Caco-2 (cell line): ENCODE measurements at regions not wholly inside any gene's neighbourhood (a gene's known extent, or its start where the extent isn't known, plus 50 kb on each side); places are given as distances from the start of the nearest gene placed in this dataset.

Source experiments
- BruUV-seq: library from RNA; stranded (reverse); fragments of 400-500 nt; replicated peaks from 2 replicates; lab custom pipeline; 2021; lab: Mats Ljungman, UMichigan
- CTCF ChIA-PET: fragments of 300-600 bp; sonication (Branson Sonifier 250); formaldehyde crosslinking; loops from one replicate; lab custom pipeline; 2022; ENCODE audit warnings: antibody characterized with exemption; lab: Charles Lee
- POLR2A ChIA-PET: fragments of 300-600 bp; sonication (Branson Sonifier 250); formaldehyde crosslinking; loops from one replicate; lab custom pipeline; 2022; ENCODE audit warnings: antibody characterized with exemption; lab: Charles Lee
- DNase-seq, 2 experiments: peaks; one replicate each; pipeline versions ENCODE4 v3.0.0 to v3.0.0-alpha.2; 2020 to 2022
- H3K27me3 ChIP-seq: replicated peaks from 2 replicates; pipeline ENCODE4 v1.6.0; 2011; ENCODE audit warnings: low read length; ENCODE audit not compliant: control insufficient read depth, insufficient read depth
- H3K36me3 ChIP-seq: 2 replicates; pipeline ENCODE4 v1.5.1; 2011; ENCODE audit warnings: low read length; ENCODE audit not compliant: control insufficient read depth, insufficient read depth
- H3K4me1 ChIP-seq: fragments of 250-450 bp; sonication (Bioruptor Pico); 2 replicates; pipeline ENCODE4 v1.5.1; 2020; ENCODE audit warnings: mild to moderate bottlenecking
- H3K4me3 ChIP-seq: 2 replicates; pipeline ENCODE4 v1.5.1; 2011; ENCODE audit warnings: low read depth, mild to moderate bottlenecking, control low read depth, low read length
- H3K9me3 ChIP-seq: fragments of 250-450 bp; sonication (Bioruptor Pico); 2 replicates; pipeline ENCODE4 v1.5.1; 2020; ENCODE audit warnings: mild to moderate bottlenecking, moderate library complexity
- H3K27ac Mint-ChIP-seq: one replicate; pipeline ENCODE4 v1.8.0; 2022; ENCODE audit warnings: mixed read lengths; ENCODE audit not compliant: unreplicated experiment
- H3K27me3 Mint-ChIP-seq: one replicate; pipeline ENCODE4 v1.8.0; 2022; ENCODE audit warnings: mixed read lengths; ENCODE audit not compliant: insufficient read depth, unreplicated experiment
- H3K36me3 Mint-ChIP-seq: one replicate; pipeline ENCODE4 v1.8.0; 2022; ENCODE audit warnings: mild to moderate bottlenecking, mixed read lengths; ENCODE audit not compliant: insufficient read depth, unreplicated experiment
- H3K4me1 Mint-ChIP-seq: one replicate; pipeline ENCODE4 v1.8.0; 2022; ENCODE audit warnings: low read depth, mixed read lengths; ENCODE audit not compliant: unreplicated experiment
- H3K4me3 Mint-ChIP-seq: one replicate; pipeline ENCODE4 v1.8.0; 2022; ENCODE audit warnings: mild to moderate bottlenecking, moderate library complexity, mixed read lengths; ENCODE audit not compliant: unreplicated experiment
- H3K9me3 Mint-ChIP-seq: one replicate; pipeline ENCODE4 v1.8.0; 2022; ENCODE audit warnings: mixed read lengths; ENCODE audit not compliant: unreplicated experiment
- CTCF ChIP-seq, 2 experiments: fragments of 200-600 bp in 1 of 2; IDR thresholded peaks; 1 replicate in 1 of 2; 2 replicates in 1 of 2; pipeline versions ENCODE4 v1.5.1 to v1.8.0; 2011 to 2022; ENCODE audit warnings: antibody characterized with exemption in 1 of 2, control low read depth in 1 of 2, inconsistent platforms in 1 of 2, low read depth in 1 of 2, low read length in 1 of 2, mild to moderate bottlenecking in 1 of 2, moderate library complexity in 1 of 2; ENCODE audit not compliant: insufficient read depth in 1 of 2, severe bottlenecking in 1 of 2, unreplicated experiment in 1 of 2
- intact Hi-C: fragments of 100-400 bp; cut with micrococcal nuclease; formaldehyde crosslinking; loops from one replicate; pipeline ENCODE4 v1.10.0; 2022; ENCODE audit not compliant: unreplicated experiment

DNA sequence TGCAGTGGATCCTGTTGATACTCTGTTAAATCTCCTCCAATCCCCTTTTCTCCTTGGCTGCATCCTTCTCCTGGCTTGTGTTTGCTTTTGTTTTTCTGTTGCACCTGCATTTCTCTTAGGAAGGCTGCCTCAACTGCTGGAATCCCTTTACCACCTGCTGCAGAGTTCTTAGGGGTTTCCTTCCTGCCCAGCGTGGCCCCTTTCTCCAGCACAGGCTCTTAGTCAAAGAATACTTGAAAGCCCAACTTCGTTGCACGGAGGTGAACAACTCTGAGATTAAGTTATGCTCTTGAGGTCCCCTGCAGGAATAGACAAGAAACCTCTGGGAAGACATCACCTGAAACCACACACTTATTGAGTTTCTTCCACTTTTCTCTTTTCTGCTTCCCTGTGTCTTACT, 121.6 kb upstream of the GRM7 start:
- no peak for TF ChIP-seq CTCF (IDR thresholded peaks at IDR 0.05; ENCODE audit: insufficient read depth in 1 of 2, low read depth in 1 of 2, low read length in 1 of 2, severe bottlenecking in 1 of 2, unreplicated experiment in 1 of 2)
- Histone ChIP-seq H3K9me3 (no peaks in the 10 kb centered on the region), H3K4me3 (no peak overlapping the region), H3K4me1 (no peaks in the 10 kb centered on the region), H3K36me3 (no peaks in the 10 kb centered on the region), H3K27me3 (no peaks in the 10 kb centered on the region)
- intact Hi-C loops, result no loop called here
- DNase-seq, result no peak
- no peaks in the 10 kb centered on the region for H3K9me3 Mint-ChIP-seq
- no peak overlapping the region for H3K4me3 Mint-ChIP-seq
- no peaks in the 10 kb centered on the region for H3K27me3 Mint-ChIP-seq
- no peaks in the 10 kb centered on the region for H3K36me3 Mint-ChIP-seq
- H3K27ac Mint-ChIP-seq, result no peak overlapping the region
- BruUV-seq, result no TSS peak
- ChIA-PET CTCF (no interaction called here), POLR2A (no interaction called here)
- no peaks in the 10 kb centered on the region for H3K4me1 Mint-ChIP-seq

GRCh38 chr3:6743067-6743720, 117.7 kb upstream of the GRM7 start:
- no peaks in the 10 kb centered on the region for H3K4me1 Mint-ChIP-seq
- CTCF ChIA-PET, result no interaction called here
- Histone ChIP-seq H3K27me3 (no peaks in the 10 kb centered on the region), H3K4me1 (no peaks in the 10 kb centered on the region), H3K9me3 (no peaks in the 10 kb centered on the region), H3K4me3 (no peak overlapping the region), H3K36me3 (no peaks in the 10 kb centered on the region)
- no peak for DNase-seq
- no peak for TF ChIP-seq CTCF (IDR thresholded peaks at IDR 0.05; ENCODE audit: insufficient read depth in 1 of 2, low read depth in 1 of 2, low read length in 1 of 2, severe bottlenecking in 1 of 2, unreplicated experiment in 1 of 2)
- intact Hi-C loops, result no loop called here
- no TSS peak for BruUV-seq
- H3K9me3 Mint-ChIP-seq, result peaks cover 2% of the 10 kb centered on the region
- H3K27ac Mint-ChIP-seq, result no peak overlapping the region
- POLR2A ChIA-PET, result no interaction called here
- no peaks in the 10 kb centered on the region for H3K27me3 Mint-ChIP-seq
- no peaks in the 10 kb centered on the region for H3K36me3 Mint-ChIP-seq
- H3K4me3 Mint-ChIP-seq, result no peak overlapping the region

DNA sequence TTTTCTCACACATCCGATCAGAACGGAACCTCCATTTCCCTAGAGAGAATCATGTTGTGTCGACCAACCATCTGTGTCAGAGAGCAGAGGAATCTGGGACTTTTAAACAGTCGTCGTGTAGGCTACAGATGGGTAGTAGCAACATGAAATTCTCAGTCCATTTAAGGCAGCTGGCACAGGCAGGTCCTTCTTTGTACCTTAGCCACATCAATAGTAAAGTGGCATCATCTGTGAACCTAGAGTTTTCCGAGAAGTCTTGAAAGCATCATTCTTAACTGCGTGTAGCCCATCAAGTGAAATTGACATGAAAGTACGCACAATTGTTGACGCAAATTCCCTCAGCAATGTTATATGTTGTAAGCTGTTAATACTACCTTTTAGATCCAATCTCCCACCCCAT, 114.5 kb upstream of the GRM7 start:
- Mint-ChIP-seq H3K36me3 (no peaks in the 10 kb centered on the region), H3K4me3 (no peak overlapping the region), H3K4me1 (no peaks in the 10 kb centered on the region), H3K27me3 (no peaks in the 10 kb centered on the region), H3K27ac (no peak overlapping the region), H3K9me3 (peaks cover 9% of the 10 kb centered on the region)
- ChIA-PET CTCF (no interaction called here), POLR2A (no interaction called here)
- DNase-seq, result no peak
- H3K27me3 ChIP-seq, result no peaks in the 10 kb centered on the region
- TF ChIP-seq CTCF (IDR thresholded peaks at IDR 0.05; ENCODE audit: insufficient read depth in 1 of 2, low read depth in 1 of 2, low read length in 1 of 2, severe bottlenecking in 1 of 2, unreplicated experiment in 1 of 2), result no peak
- intact Hi-C loops, result no loop called here
- no peaks in the 10 kb centered on the region for H3K9me3 ChIP-seq
- H3K36me3 ChIP-seq, result no peaks in the 10 kb centered on the region
- H3K4me3 ChIP-seq, result no peak overlapping the region
- no TSS peak for BruUV-seq
- H3K4me1 ChIP-seq, result no peaks in the 10 kb centered on the region
